Prostate gland (tissue), 2 donors: ENCODE measurements at regions not wholly inside any gene's neighbourhood (a gene's known extent, or its start where the extent isn't known, plus 50 kb on each side); places are given as distances from the start of the nearest gene placed in this dataset.

ENCODE experiments used
- DNase-seq: peaks from one replicate; pipeline ENCODE4 v3.0.0-alpha.2; 2019; ENCODE audit warnings: low spot score
- H3K27ac ChIP-seq, 2 donors: fragments of 200-600 bp; sonication (generic); 2 replicates each; pipeline ENCODE4 v1.5.1; 2017 to 2019
- H3K27me3 ChIP-seq: fragments of 200-600 bp; sonication (generic); replicated peaks from 2 replicates; pipeline ENCODE4 v1.5.1; 2019; ENCODE audit not compliant: insufficient read depth
- H3K36me3 ChIP-seq, 2 donors: fragments of 200-600 bp; sonication (generic); 1 replicate in 1 of 2; 2 replicates in 1 of 2; pipeline versions ENCODE4 v1.5.1 to v1.8.1; 2017 to 2019
- H3K4me1 ChIP-seq: fragments of 200-600 bp; sonication (generic); replicated peaks from 2 replicates; pipeline ENCODE4 v1.5.1; 2019
- H3K4me3 ChIP-seq, 2 donors: fragments of 200-600 bp; sonication (generic); 2 replicates each; pipeline ENCODE4 v1.5.1; 2017 to 2019
- H3K9me3 ChIP-seq: fragments of 200-600 bp; sonication (generic); 2 replicates; pipeline ENCODE4 v1.5.1; 2017
- CTCF ChIP-seq, 4 experiments: fragments of 200-600 bp in 2 of 4; fragments of 450-650 bp in 2 of 4; sonication (generic) in 2 of 4; IDR thresholded peaks; 1 replicate in 3 of 4; 2 replicates in 1 of 4; pipeline ENCODE4 v1.5.1; 2016 to 2019; ENCODE audit warnings: antibody characterized with exemption in 4 of 4, mild to moderate bottlenecking in 2 of 4, moderate library complexity in 2 of 4
- POLR2A ChIP-seq: fragments of 450-650 bp; IDR thresholded peaks from one replicate; pipeline ENCODE4 v1.6.1; 2016; ENCODE audit warnings: antibody characterized with exemption, mild to moderate bottlenecking
- POLR2AphosphoS5 ChIP-seq: sonication (generic); formaldehyde crosslinking; IDR thresholded peaks from one replicate; pipeline ENCODE4 v1.6.1; 2017; ENCODE audit warnings: antibody characterized with exemption
- WGBS: methylation state at CpG from one replicate; pipeline ENCODE4 v1.1.5; 2018; 5-methylcytosine and 5-hydroxymethylcytosine counted together
- intact Hi-C: fragments of 100-400 bp; cut with DNase I; formaldehyde crosslinking; loops from one replicate; pipeline ENCODE4 v1.14.2; 2022

- Histone ChIP-seq H3K27me3 (no peaks in the 10 kb centered on the region), H3K36me3 (no peaks in the 10 kb centered on the region), H3K4me1 (no peaks in the 10 kb centered on the region), H3K27ac (no peak overlapping the region), H3K9me3 (no peaks in the 10 kb centered on the region), H3K4me3 (no peak overlapping the region)
- no peak for TF ChIP-seq POLR2A
- no peak for TF ChIP-seq CTCF (IDR thresholded peaks at IDR 0.05)
- TF ChIP-seq POLR2AphosphoS5 = no peak
- no peak for DNase-seq
- intact Hi-C loops = no loop called here
- 80% methylated on average over 7 of the region's 7 CpGs for whole genome bisulfite sequencing
Observed at GRCh38 chr1:232509570-232509969, 120.4 kb downstream of the SIPA1L2 start.

DNA sequence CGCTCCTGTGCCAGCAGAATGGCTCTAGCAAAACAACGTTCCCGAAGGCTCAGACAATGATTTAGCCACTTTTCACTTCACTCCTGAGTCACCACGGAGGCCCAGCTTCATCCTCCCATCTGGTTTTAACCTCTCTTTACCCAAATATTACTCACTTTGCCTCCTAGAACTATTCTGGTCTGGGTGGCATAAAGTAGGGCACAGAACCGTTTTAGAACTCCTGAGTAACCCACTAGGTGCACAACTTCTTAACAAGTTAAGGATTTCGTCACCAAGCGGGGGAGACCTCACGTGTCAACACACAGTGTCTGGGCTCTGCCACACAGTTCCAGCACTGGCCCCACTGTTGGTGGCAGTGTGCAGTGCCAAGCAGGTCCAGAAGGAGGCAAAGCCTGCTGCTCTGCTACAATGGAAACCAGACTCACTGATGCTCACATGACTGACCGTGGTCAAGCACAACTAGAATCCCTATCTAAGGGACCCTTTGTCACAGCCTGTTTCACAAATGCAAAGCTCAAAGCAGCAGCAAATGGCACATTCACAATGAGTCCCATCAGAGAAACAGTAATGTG is 121.7 kb downstream of the SIPA1L2 start:
- TF ChIP-seq POLR2A (no peak), CTCF (IDR thresholded peaks at IDR 0.05) (no peak), POLR2AphosphoS5 (no peak)

DNA sequence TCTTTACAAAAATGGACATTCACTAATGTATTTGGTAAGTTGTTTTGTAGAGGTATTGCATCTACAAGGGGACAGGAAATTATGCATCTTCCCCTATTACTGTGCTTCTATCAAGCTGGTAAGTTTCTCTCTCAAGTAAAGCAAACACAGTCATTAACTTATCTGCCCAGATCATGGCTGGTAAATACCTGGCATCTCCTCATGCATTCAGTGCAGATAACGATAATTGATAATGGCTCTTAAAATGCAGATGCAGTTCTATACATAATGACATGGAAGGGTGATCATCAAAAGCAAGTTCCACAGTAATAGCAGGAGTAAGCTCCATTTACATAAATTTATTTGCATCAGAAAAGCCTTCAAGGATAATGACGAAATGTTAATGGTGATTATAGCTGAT is 122.4 kb downstream of the SIPA1L2 start:
- no peaks in the 10 kb centered on the region for H3K4me1 ChIP-seq
- TF ChIP-seq POLR2AphosphoS5 (no peak), POLR2A (no peak), CTCF (IDR thresholded peaks at IDR 0.05) (no peak)
- no peaks in the 10 kb centered on the region for H3K9me3 ChIP-seq
- H3K27ac ChIP-seq = no peak overlapping the region
- H3K4me3 ChIP-seq = no peak overlapping the region
- no peaks in the 10 kb centered on the region for H3K36me3 ChIP-seq
- 82% methylated on average over 2 of the region's 2 CpGs for WGBS
- no peak for DNase-seq
- intact Hi-C loops = no loop called here
- no peaks in the 10 kb centered on the region for H3K27me3 ChIP-seq

More for the DNA sequence above, 121.7 kb downstream of the SIPA1L2 start:
- Histone ChIP-seq H3K4me1 (no peaks in the 10 kb centered on the region), H3K27ac (no peak overlapping the region), H3K4me3 (no peak overlapping the region), H3K9me3 (no peaks in the 10 kb centered on the region), H3K27me3 (no peaks in the 10 kb centered on the region), H3K36me3 (no peaks in the 10 kb centered on the region)
- WGBS = 86% methylated on average over 9 of the region's 9 CpGs
- no peak for DNase-seq
- intact Hi-C loops = no loop called here

GRCh38 chr1:232505884-232506283 is 124.0 kb downstream of the SIPA1L2 start:
- Histone ChIP-seq H3K36me3 (no peaks in the 10 kb centered on the region), H3K27ac (no peak overlapping the region), H3K27me3 (no peaks in the 10 kb centered on the region), H3K9me3 (no peaks in the 10 kb centered on the region), H3K4me1 (no peaks in the 10 kb centered on the region), H3K4me3 (no peak overlapping the region)
- intact Hi-C loops = no loop called here
- TF ChIP-seq CTCF (IDR thresholded peaks at IDR 0.05) (no peak), POLR2AphosphoS5 (no peak), POLR2A (no peak)
- WGBS = 85% methylated on average over 2 of the region's 2 CpGs
- DNase-seq = no peak

DNA sequence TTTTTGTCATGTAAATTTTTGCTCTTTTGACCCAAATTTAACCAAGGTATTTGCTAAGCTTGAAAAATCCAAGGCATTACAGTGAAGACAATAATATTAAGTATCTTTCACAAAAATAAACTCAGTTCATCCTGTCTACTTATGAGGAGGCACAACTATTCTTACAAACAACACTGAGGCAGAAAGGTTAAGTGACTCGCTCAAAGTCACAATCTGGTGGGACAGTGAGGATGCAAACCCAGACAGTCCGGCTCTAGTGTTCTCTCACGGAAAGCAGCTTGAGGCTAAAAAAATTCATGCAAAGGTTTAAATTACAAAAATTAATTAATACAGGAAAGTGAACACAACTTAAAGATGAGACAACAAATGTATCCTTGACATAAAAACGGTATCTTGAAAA is 125.3 kb downstream of the SIPA1L2 start:
- H3K27ac ChIP-seq = no peak overlapping the region
- H3K27me3 ChIP-seq = no peaks in the 10 kb centered on the region
- H3K36me3 ChIP-seq = no peaks in the 10 kb centered on the region
- TF ChIP-seq CTCF (IDR thresholded peaks at IDR 0.05) (no peak), POLR2AphosphoS5 (no peak)
- no peaks in the 10 kb centered on the region for H3K4me1 ChIP-seq
- intact Hi-C loops = no loop called here
- 92% methylated on average over 4 of the region's 4 CpGs for WGBS
- no peak overlapping the region for H3K4me3 ChIP-seq
- no peak for DNase-seq
- H3K9me3 ChIP-seq = no peaks in the 10 kb centered on the region
